NAMALWA (cell line): ENCODE measurements at regions not wholly inside any gene's neighbourhood (a gene's known extent, or its start where the extent isn't known, plus 50 kb on each side); places are given as distances from the start of the nearest gene placed in this dataset.
"Not testable (repeated sequence)": the region's sequence is repeated elsewhere in the genome, so short reads cannot be mapped to it uniquely, and the experiment has no call there.

ENCODE experiments used
- DNase-seq: peaks from one replicate; pipeline ENCODE4 v3.0.0-alpha.2; 2015; ENCODE audit warnings: low spot score

- DNase-seq: no peak
Measured at GRCh38 chr3:186453531-186453930, 90.6 kb downstream of the CRYGS start.

GRCh38 chr3:186452517-186452916 is 90.5 kb upstream of the DGKG start:
- DNase-seq: no peak

GRCh38 chr3:186451371-186451770 is 89.3 kb upstream of the DGKG start:
- DNase-seq: no peak

- DNase-seq: no peak
Measured at GRCh38 chr3:186444974-186445373, 82.9 kb upstream of the DGKG start.

GRCh38 chr3:186444288-186444687 is 82.3 kb upstream of the DGKG start:
- no peak for DNase-seq

DNA sequence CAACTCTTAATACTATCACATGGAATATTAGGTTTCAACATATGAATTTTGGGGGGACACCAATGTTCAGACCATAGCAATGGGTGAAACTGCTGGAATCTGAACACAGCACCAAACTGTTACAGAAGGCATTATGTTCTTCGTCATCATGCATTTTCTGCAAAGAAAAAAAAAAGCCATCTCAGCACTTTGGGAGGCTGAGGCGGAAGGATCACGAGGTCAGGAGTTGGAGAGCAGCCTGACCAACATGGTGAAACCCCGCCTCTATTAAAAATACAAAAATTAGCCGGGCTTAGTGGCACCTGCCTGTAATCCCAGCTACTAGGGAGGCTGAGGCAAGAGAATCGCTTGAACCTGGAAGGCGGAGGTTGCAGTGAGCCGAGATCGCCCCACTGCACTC is 80.9 kb upstream of the DGKG start:
- DNase-seq: not testable (repeated sequence)

GRCh38 chr3:186442162-186442561 is 80.1 kb upstream of the DGKG start:
- no peak for DNase-seq

DNA sequence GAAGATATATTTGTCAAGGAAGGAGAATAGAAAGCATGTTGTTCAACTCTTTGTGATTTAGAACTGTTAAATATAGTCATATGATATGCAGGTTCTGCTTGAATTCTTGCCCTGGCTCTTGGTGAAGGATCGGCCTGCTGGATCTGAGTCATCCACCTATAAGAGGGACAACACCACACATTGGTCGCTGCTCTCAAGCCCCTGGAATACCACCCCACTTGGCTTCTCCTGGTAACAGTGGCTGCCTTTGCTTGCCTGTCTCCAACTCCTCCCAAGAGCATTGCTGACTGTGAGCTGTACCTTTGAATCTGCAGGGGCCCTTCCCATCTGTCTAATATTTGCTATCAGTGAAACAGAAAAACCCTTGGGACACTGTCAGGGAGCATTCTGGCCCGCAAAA is 78.9 kb upstream of the DGKG start:
- DNase-seq: no peak

GRCh38 chr3:186439725-186440124 is 77.7 kb upstream of the DGKG start:
- no peak for DNase-seq

GRCh38 chr3:186435332-186435731 is 73.3 kb upstream of the DGKG start:
- not testable (repeated sequence) for DNase-seq

GRCh38 chr3:186432944-186433732 is 71.1 kb upstream of the DGKG start:
- DNase-seq: no peak

- DNase-seq: no peak
Measured at GRCh38 chr3:186432189-186432588, 70.2 kb upstream of the DGKG start.

GRCh38 chr3:186427627-186428281 is 65.7 kb upstream of the DGKG start:
- DNase-seq: no peak

- DNase-seq: peak; percentile 17
Measured at GRCh38 chr3:186425788-186426730, 64.0 kb upstream of the DGKG start.

- no peak for DNase-seq
Measured at GRCh38 chr3:186421946-186422345, 59.9 kb upstream of the DGKG start.

GRCh38 chr3:186418671-186419145 is 56.7 kb upstream of the DGKG start:
- DNase-seq: no peak

DNA sequence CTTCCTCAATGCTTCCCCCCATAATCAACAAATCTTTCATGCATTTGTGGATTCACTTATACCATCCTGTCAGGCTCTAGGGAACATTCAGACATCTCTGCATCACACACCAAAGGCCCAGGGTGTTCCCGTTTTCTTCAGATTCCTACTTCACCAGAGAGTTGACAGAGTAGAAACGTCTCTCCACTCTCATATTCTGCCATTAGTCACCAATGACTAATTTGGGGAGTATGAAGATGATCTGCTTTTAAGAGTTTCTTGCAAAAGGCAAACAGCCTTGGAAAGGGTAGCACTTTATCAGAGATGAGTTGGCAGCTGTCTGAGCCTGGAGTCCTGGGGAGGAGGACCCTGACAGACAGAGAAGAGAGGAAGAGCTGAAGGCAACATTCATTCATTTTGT is 55.8 kb upstream of the DGKG start:
- no peak for DNase-seq

- no peak for DNase-seq
Measured at GRCh38 chr3:186414735-186415419, 52.8 kb upstream of the DGKG start.

DNA sequence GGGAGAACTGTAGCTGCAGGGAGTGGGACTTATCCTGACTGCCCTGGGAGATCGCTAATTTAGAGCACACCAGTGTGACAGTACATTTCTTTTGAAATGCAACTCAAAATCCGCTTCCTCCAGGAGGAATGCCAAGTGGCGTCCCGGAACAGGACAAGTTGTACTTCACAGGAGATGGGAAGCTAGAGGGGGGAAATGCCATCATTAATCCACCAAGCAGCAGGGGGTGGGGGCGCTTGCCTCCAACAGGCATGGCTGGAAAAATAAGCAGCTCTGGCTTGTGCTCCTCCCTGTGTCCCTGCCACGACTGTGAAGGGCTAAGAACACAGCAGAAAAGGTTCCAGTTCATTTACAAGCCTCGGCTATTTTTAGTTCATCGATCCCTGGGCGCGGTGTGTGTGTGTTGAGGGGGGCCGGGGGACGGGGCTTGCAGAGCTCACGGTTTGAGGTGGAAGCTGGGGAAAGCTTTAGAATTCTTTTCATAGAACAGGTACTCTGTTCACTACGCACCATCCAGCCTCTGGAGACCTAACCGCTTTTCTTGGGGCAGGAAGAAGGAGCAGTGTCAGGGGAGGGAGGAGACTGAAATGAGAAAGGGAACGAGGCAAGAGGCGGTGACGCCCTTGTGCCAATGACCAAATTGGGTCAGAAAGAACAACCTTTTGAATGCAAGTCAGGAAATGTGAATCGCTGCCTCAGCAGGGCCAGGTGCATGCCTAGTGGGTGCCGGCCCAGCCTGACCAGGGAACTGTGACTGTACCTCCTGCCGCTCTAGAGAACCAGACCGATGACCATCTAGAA is 51.8 kb upstream of the DGKG start:
- peak; percentile 13 for DNase-seq

DNA sequence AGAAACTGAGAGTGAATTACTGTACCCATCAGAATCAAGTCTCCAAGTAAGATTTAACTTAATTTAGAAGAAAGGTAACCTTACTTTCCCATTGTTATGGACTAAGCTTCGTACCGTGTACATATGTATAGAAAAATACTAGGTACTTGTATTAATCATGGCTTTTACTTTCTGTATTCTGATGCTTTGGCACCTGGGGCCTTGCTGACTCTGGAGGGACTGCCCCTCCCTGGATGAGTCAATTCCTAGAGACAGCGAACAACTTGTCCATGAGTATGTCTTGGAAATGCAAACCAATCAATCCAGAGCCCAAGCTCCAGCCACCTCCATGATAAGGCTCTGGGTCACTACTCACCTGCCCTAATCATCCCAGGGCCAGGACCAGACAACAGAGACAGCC is 50.0 kb upstream of the DGKG start:
- DNase-seq: no peak
